Esophagus (tissue), 2 donors: ENCODE measurements at regions not wholly inside any gene's neighbourhood (a gene's known extent, or its start where the extent isn't known, plus 50 kb on each side); places are given as distances from the start of the nearest gene placed in this dataset.

Source experiments
- H3K27ac ChIP-seq, 2 donors: one replicate each; pipeline ENCODE4 v1.5.1; 2013; ENCODE audit warnings: low read depth in 2 of 2, mild to moderate bottlenecking in 2 of 2, inconsistent platforms in 1 of 2, low read length in 1 of 2, moderate library complexity in 1 of 2
- H3K27me3 ChIP-seq, 2 donors: one replicate each; pipeline ENCODE4 v1.6.1; 2013; ENCODE audit warnings: low read length in 2 of 2, control low read depth in 1 of 2, mild to moderate bottlenecking in 1 of 2; ENCODE audit not compliant: insufficient read depth in 2 of 2, control insufficient read depth in 1 of 2
- H3K36me3 ChIP-seq, 2 donors: one replicate each; pipeline ENCODE4 v1.6.1; 2013; ENCODE audit warnings: low read length in 1 of 2; ENCODE audit not compliant: control insufficient read depth in 2 of 2, insufficient read depth in 2 of 2
- H3K4me1 ChIP-seq, 2 donors: one replicate each; pipeline ENCODE4 v1.6.1; 2013; ENCODE audit warnings: low read length in 1 of 2; ENCODE audit not compliant: control insufficient read depth in 2 of 2, insufficient read depth in 2 of 2
- H3K4me3 ChIP-seq, 2 donors: one replicate each; pipeline ENCODE4 v1.5.1; 2013; ENCODE audit warnings: low read length in 2 of 2, mild to moderate bottlenecking in 2 of 2, low read depth in 1 of 2, moderate library complexity in 1 of 2
- H3K9me3 ChIP-seq, 2 donors: one replicate each; pipeline ENCODE4 v1.6.1; 2013; ENCODE audit warnings: mild to moderate bottlenecking in 2 of 2, low read depth in 1 of 2, low read length in 1 of 2, moderate library complexity in 1 of 2; ENCODE audit not compliant: control insufficient read depth in 2 of 2, insufficient read depth in 1 of 2
- WGBS, 2 donors: extraction: QIAGEN DNeasy Blood & Tissue Kit; methylation state at CpG; one replicate each; pipeline ENCODE4 v1.1.7; 2013; 5-methylcytosine and 5-hydroxymethylcytosine counted together
- donor health status: healthy with polysubstance abuse.
- donor health status: Bipolar disorder and iron deficiency.

- Histone ChIP-seq H3K4me3 (no peak overlapping the region), H3K27me3 (no peaks in the 10 kb centered on the region), H3K4me1 (no peaks in the 10 kb centered on the region), H3K27ac (no peak overlapping the region), H3K9me3 (peaks cover 3 to 4% of the 10 kb centered on the region in 2 donors), H3K36me3 (no peaks in the 10 kb centered on the region)
- 85 to 89% methylated on average over 4 of the region's 4 CpGs for WGBS, 2 donors
Observed at GRCh38 chr20:60794674-60795073, 457.4 kb upstream of the CDH4 start.

- Histone ChIP-seq H3K4me1 (no peaks in the 10 kb centered on the region), H3K27me3 (no peaks in the 10 kb centered on the region), H3K27ac (no peak overlapping the region), H3K9me3 (peaks cover 0 to 3% of the 10 kb centered on the region in 2 donors), H3K4me3 (no peak overlapping the region), H3K36me3 (no peaks in the 10 kb centered on the region)
- 64 to 65% methylated on average over 1 of the region's 1 CpG for WGBS, 2 donors
Observed at GRCh38 chr20:60795651-60796050, 456.4 kb upstream of the CDH4 start.

GRCh38 chr20:60800185-60800584 lies 451.9 kb upstream of the CDH4 start:
- Histone ChIP-seq H3K36me3 (no peaks in the 10 kb centered on the region), H3K4me3 (no peak overlapping the region), H3K27ac (no peak overlapping the region), H3K4me1 (peaks cover 0 to 2% of the 10 kb centered on the region in 2 donors), H3K9me3 (no peaks in the 10 kb centered on the region), H3K27me3 (no peaks in the 10 kb centered on the region)
- 53 to 60% methylated on average over 1 of the region's 1 CpG for WGBS, 2 donors

- Histone ChIP-seq H3K4me3 (no peak overlapping the region), H3K36me3 (no peaks in the 10 kb centered on the region), H3K4me1 (peaks cover 0 to 2% of the 10 kb centered on the region in 2 donors), H3K27ac (no peak overlapping the region), H3K27me3 (no peaks in the 10 kb centered on the region), H3K9me3 (peaks cover 0 to 2% of the 10 kb centered on the region in 2 donors)
- WGBS, 2 donors, result 56 to 62% methylated on average over 5 of the region's 5 CpGs
Observed at GRCh38 chr20:60802676-60803075, 449.4 kb upstream of the CDH4 start.

- Histone ChIP-seq H3K27ac (no peak overlapping the region), H3K4me1 (peaks cover 0 to 2% of the 10 kb centered on the region in 2 donors), H3K4me3 (no peak overlapping the region), H3K9me3 (peaks cover 0 to 2% of the 10 kb centered on the region in 2 donors), H3K36me3 (no peaks in the 10 kb centered on the region), H3K27me3 (no peaks in the 10 kb centered on the region)
- WGBS, 2 donors, result 75 to 77% methylated on average over 7 of the region's 7 CpGs
Observed at GRCh38 chr20:60803335-60804055, 448.6 kb upstream of the CDH4 start.

GRCh38 chr20:60804240-60804917 lies 447.7 kb upstream of the CDH4 start:
- 48 to 52% methylated on average over 4 of the region's 4 CpGs for WGBS, 2 donors
- no peak overlapping the region for H3K27ac ChIP-seq
- no peaks in the 10 kb centered on the region for H3K27me3 ChIP-seq
- H3K9me3 ChIP-seq, result peaks cover 0 to 2% of the 10 kb centered on the region in 2 donors
- H3K4me3 ChIP-seq, result no peak overlapping the region
- H3K36me3 ChIP-seq, result no peaks in the 10 kb centered on the region
- peaks cover 0 to 2% of the 10 kb centered on the region in 2 donors for H3K4me1 ChIP-seq

GRCh38 chr20:60804918-60805630 lies 447.0 kb upstream of the CDH4 start:
- Histone ChIP-seq H3K27me3 (no peaks in the 10 kb centered on the region), H3K4me1 (peaks cover 0 to 2% of the 10 kb centered on the region in 2 donors), H3K27ac (no peak overlapping the region), H3K9me3 (peaks cover 0 to 2% of the 10 kb centered on the region in 2 donors), H3K36me3 (no peaks in the 10 kb centered on the region), H3K4me3 (no peak overlapping the region)
- WGBS, 2 donors, result 11 to 15% methylated on average over 11 of the region's 11 CpGs

GRCh38 chr20:60806354-60806753 lies 445.7 kb upstream of the CDH4 start:
- no peaks in the 10 kb centered on the region for H3K36me3 ChIP-seq
- peaks cover 0 to 2% of the 10 kb centered on the region in 2 donors for H3K9me3 ChIP-seq
- peaks cover 0 to 2% of the 10 kb centered on the region in 2 donors for H3K4me1 ChIP-seq
- no peak overlapping the region for H3K4me3 ChIP-seq
- no peaks in the 10 kb centered on the region for H3K27me3 ChIP-seq
- no peak overlapping the region for H3K27ac ChIP-seq
- 80 to 82% methylated on average over 6 of the region's 6 CpGs for WGBS, 2 donors

GRCh38 chr20:60806824-60807223 lies 445.2 kb upstream of the CDH4 start:
- no peaks in the 10 kb centered on the region for H3K27me3 ChIP-seq
- peaks cover 0 to 2% of the 10 kb centered on the region in 2 donors for H3K9me3 ChIP-seq
- no peak overlapping the region for H3K27ac ChIP-seq
- H3K4me3 ChIP-seq, result no peak overlapping the region
- 88 to 92% methylated on average over 5 of the region's 5 CpGs for WGBS, 2 donors
- H3K36me3 ChIP-seq, result no peaks in the 10 kb centered on the region
- peaks cover 0 to 2% of the 10 kb centered on the region in 2 donors for H3K4me1 ChIP-seq
